ENCODE measurements at regions not wholly inside any gene's neighbourhood (a gene's known extent, or its start where the extent isn't known, plus 50 kb on each side); places are given as distances from the start of the nearest gene placed in this dataset.

DNA sequence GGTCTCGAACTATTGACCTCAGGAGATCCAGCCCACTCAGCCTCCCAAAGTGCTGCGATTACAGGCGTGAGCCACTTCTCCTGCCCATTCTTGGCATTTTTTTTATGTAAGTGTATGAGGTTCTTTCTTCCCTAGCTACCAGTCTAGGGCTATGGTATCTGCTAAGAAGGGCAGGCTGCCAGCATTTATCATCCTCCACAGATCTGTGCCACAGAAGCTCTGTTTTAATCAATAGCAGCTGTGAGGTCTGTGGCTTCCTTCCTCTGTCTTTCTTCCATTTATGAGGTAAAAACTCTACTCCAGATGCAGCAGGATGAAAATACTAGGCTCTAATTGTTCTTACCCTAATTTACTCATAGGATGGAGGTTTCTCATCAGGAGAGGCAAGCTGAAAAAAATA lies 1382.4 kb upstream of the ADGRB3 start:
- H3K9me3 ChIP-seq (ENCODE audit: control insufficient read depth in 3 of 3, low read length in 3 of 3) = peaks cover 0 to 3% (median 2%) of the 10 kb centered on the region in 3 donors
- no peak overlapping the region for H3K27ac ChIP-seq (ENCODE audit: low read depth, low read length)
- no peaks in the 10 kb centered on the region for H3K4me1 ChIP-seq (ENCODE audit: control insufficient read depth in 3 of 3, insufficient read depth in 3 of 3, low read length in 3 of 3)
- no peaks in the 10 kb centered on the region for H3K36me3 ChIP-seq (ENCODE audit: control insufficient read depth in 3 of 3, insufficient read depth in 3 of 3, low read length in 3 of 3)
- H3K4me3 ChIP-seq (ENCODE audit: low read length in 3 of 3) = no peak overlapping the region
- H3K9ac ChIP-seq (ENCODE audit: low read depth in 1 of 3, low read length in 3 of 3) = no peak overlapping the region
- no peaks in the 10 kb centered on the region for H3K27me3 ChIP-seq (ENCODE audit: control insufficient read depth in 3 of 3, insufficient read depth in 3 of 3, low read length in 3 of 3)

DNA sequence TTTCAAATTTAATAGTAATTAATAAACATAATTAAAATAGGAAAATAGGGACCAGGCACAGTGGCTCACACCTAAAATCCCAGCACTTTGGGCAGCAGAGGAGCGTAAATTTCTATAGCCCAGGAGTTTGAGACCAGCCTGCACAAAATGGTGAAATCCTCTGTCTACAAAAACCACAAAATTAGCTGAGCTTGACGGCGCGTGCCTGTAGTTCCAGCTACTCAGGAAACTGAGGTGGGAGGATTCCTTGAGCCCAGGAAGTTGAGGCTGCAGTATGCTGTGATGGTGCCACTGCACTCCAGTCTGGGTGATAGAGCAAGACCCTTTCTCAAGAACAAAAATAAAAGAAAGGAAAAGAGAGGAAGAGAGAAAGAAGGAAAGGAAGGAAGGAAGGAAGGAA lies 1387.0 kb upstream of the ADGRB3 start:
- Histone ChIP-seq H3K27me3 (ENCODE audit: control insufficient read depth in 3 of 3, insufficient read depth in 3 of 3, low read length in 3 of 3) (no peaks in the 10 kb centered on the region), H3K27ac (ENCODE audit: low read depth, low read length) (no peak overlapping the region), H3K36me3 (ENCODE audit: control insufficient read depth in 3 of 3, insufficient read depth in 3 of 3, low read length in 3 of 3) (no peaks in the 10 kb centered on the region), H3K4me1 (ENCODE audit: control insufficient read depth in 3 of 3, insufficient read depth in 3 of 3, low read length in 3 of 3) (no peaks in the 10 kb centered on the region), H3K4me3 (ENCODE audit: low read length in 3 of 3) (no peak overlapping the region), H3K9me3 (ENCODE audit: control insufficient read depth in 3 of 3, low read length in 3 of 3) (no peaks in the 10 kb centered on the region), H3K9ac (ENCODE audit: low read depth in 1 of 3, low read length in 3 of 3) (no peak overlapping the region)

DNA sequence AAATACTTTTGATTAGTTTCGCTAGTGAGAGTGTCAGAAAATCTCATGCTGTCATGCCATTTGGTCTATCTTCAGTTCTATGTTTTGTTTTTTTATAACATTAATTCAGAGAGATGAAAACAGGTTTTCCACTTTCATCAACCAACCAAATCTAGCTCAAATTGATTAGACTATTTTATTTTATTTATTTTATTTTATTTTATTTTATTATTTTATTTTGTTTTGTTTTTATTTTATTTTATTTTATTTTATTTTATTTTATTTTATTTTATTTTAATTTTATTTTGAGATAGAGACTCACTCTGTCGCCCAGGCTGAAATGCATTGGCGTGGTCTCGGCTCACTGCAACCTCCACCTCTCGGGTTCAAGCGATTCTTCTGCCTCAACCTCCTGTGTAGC lies 1391.0 kb upstream of the ADGRB3 start:
- H3K4me3 ChIP-seq (ENCODE audit: low read length in 3 of 3) = no peak overlapping the region
- no peak overlapping the region for H3K9ac ChIP-seq (ENCODE audit: low read depth in 1 of 3, low read length in 3 of 3)
- H3K9me3 ChIP-seq (ENCODE audit: control insufficient read depth in 3 of 3, low read length in 3 of 3) = no peaks in the 10 kb centered on the region
- H3K27ac ChIP-seq (ENCODE audit: low read depth, low read length) = no peak overlapping the region
- no peaks in the 10 kb centered on the region for H3K4me1 ChIP-seq (ENCODE audit: control insufficient read depth in 3 of 3, insufficient read depth in 3 of 3, low read length in 3 of 3)
- no peaks in the 10 kb centered on the region for H3K36me3 ChIP-seq (ENCODE audit: control insufficient read depth in 3 of 3, insufficient read depth in 3 of 3, low read length in 3 of 3)
- no peaks in the 10 kb centered on the region for H3K27me3 ChIP-seq (ENCODE audit: control insufficient read depth in 3 of 3, insufficient read depth in 3 of 3, low read length in 3 of 3)

DNA sequence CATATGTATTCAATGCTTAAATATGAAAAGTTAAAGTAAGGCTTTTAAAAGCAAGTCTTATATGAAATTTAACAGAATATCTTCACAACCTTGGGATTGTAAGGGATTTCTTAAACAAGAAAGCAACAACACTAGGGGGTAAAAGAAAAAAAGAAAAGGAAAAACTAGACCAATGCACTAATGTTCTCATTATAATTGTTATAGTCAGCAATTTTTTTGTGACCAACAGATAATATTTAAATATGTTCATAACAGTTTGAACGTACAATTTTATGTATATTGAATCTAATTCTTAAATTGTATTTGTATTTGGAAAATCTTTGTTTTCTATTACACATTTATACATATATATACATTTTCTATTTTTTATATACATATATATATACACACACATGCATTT lies 1397.8 kb upstream of the ADGRB3 start:
- Histone ChIP-seq H3K27me3 (ENCODE audit: control insufficient read depth in 3 of 3, insufficient read depth in 3 of 3, low read length in 3 of 3) (no peaks in the 10 kb centered on the region), H3K4me1 (ENCODE audit: control insufficient read depth in 3 of 3, insufficient read depth in 3 of 3, low read length in 3 of 3) (no peaks in the 10 kb centered on the region), H3K4me3 (ENCODE audit: low read length in 3 of 3) (no peak overlapping the region), H3K36me3 (ENCODE audit: control insufficient read depth in 3 of 3, insufficient read depth in 3 of 3, low read length in 3 of 3) (no peaks in the 10 kb centered on the region), H3K27ac (ENCODE audit: low read depth, low read length) (no peak overlapping the region), H3K9me3 (ENCODE audit: control insufficient read depth in 3 of 3, low read length in 3 of 3) (no peaks in the 10 kb centered on the region), H3K9ac (ENCODE audit: low read depth in 1 of 3, low read length in 3 of 3) (no peak overlapping the region)

DNA sequence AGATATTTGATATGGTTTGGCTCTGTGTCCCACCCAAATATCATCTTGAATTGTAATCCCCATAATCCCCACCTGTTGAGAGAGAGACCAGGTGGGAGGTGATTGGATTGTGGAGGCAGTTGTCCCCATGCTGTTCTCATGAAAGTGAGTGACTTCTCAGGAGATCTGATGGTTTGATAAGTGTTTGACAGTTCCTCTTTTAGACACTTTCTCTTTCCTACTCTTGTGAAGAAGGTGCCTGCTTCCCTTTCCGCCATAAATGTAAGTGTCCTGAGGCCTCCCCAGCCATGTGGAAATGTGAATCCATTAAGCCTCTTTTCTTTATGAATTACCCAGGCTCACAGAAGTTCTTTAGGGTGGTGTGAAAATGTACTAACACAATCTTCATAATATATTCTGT lies 1404.0 kb upstream of the ADGRB3 start:
- Histone ChIP-seq H3K9ac (ENCODE audit: low read depth in 1 of 3, low read length in 3 of 3) (no peak overlapping the region), H3K4me1 (ENCODE audit: control insufficient read depth in 3 of 3, insufficient read depth in 3 of 3, low read length in 3 of 3) (no peaks in the 10 kb centered on the region), H3K27me3 (ENCODE audit: control insufficient read depth in 3 of 3, insufficient read depth in 3 of 3, low read length in 3 of 3) (no peaks in the 10 kb centered on the region), H3K36me3 (ENCODE audit: control insufficient read depth in 3 of 3, insufficient read depth in 3 of 3, low read length in 3 of 3) (no peaks in the 10 kb centered on the region), H3K27ac (ENCODE audit: low read depth, low read length) (no peak overlapping the region), H3K4me3 (ENCODE audit: low read length in 3 of 3) (no peak overlapping the region), H3K9me3 (ENCODE audit: control insufficient read depth in 3 of 3, low read length in 3 of 3) (no peaks in the 10 kb centered on the region)

DNA sequence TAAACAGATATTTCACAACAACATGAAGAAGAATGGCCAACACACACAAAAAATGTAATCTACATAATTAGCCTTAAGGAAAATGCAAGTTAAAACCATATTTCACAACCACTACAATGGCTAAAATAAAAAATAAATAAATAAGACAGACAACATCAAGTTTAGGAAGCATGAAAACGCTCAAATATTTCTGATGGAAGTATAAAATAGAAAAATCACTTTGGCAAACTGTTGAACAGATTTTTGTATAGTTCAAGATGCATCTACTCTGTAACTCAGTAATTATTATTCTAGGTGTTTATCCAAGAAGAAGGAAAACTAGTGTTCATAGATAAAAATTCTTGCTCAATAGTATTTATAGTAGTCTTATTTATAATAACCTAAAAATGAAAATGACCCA lies 1410.1 kb upstream of the ADGRB3 start:
- H3K9me3 ChIP-seq (ENCODE audit: control insufficient read depth in 3 of 3, low read length in 3 of 3) = no peaks in the 10 kb centered on the region
- no peaks in the 10 kb centered on the region for H3K27me3 ChIP-seq (ENCODE audit: control insufficient read depth in 3 of 3, insufficient read depth in 3 of 3, low read length in 3 of 3)
- H3K36me3 ChIP-seq (ENCODE audit: control insufficient read depth in 3 of 3, insufficient read depth in 3 of 3, low read length in 3 of 3) = no peaks in the 10 kb centered on the region
- H3K4me1 ChIP-seq (ENCODE audit: control insufficient read depth in 3 of 3, insufficient read depth in 3 of 3, low read length in 3 of 3) = no peaks in the 10 kb centered on the region
- no peak overlapping the region for H3K27ac ChIP-seq (ENCODE audit: low read depth, low read length)
- no peak overlapping the region for H3K4me3 ChIP-seq (ENCODE audit: low read length in 3 of 3)
- no peak overlapping the region for H3K9ac ChIP-seq (ENCODE audit: low read depth in 1 of 3, low read length in 3 of 3)

DNA sequence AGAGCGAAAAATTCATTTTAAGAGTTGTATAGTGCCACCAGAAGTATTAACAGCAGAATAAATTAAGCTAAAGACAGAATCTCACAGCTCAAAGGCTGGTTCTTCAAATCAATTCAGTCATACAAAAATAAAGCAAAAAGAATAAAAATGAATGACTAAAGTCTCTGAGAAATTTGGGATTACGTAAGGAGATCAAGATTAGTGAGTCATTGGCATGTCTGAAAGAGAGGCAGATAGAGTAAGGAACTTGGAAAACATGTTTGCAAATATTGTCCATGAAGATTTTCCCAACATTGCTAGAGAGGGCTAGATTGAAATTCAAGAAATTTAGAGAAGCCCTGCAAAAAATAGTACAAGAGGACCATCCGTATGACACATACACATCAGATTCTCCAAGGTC lies 1413.9 kb upstream of the ADGRB3 start:
- H3K27me3 ChIP-seq (ENCODE audit: control insufficient read depth in 3 of 3, insufficient read depth in 3 of 3, low read length in 3 of 3) = no peaks in the 10 kb centered on the region
- no peaks in the 10 kb centered on the region for H3K4me1 ChIP-seq (ENCODE audit: control insufficient read depth in 3 of 3, insufficient read depth in 3 of 3, low read length in 3 of 3)
- no peak overlapping the region for H3K9ac ChIP-seq (ENCODE audit: low read depth in 1 of 3, low read length in 3 of 3)
- H3K9me3 ChIP-seq (ENCODE audit: control insufficient read depth in 3 of 3, low read length in 3 of 3) = no peaks in the 10 kb centered on the region
- H3K4me3 ChIP-seq (ENCODE audit: low read length in 3 of 3) = no peak overlapping the region
- no peak overlapping the region for H3K27ac ChIP-seq (ENCODE audit: low read depth, low read length)
- no peaks in the 10 kb centered on the region for H3K36me3 ChIP-seq (ENCODE audit: control insufficient read depth in 3 of 3, insufficient read depth in 3 of 3, low read length in 3 of 3)

DNA sequence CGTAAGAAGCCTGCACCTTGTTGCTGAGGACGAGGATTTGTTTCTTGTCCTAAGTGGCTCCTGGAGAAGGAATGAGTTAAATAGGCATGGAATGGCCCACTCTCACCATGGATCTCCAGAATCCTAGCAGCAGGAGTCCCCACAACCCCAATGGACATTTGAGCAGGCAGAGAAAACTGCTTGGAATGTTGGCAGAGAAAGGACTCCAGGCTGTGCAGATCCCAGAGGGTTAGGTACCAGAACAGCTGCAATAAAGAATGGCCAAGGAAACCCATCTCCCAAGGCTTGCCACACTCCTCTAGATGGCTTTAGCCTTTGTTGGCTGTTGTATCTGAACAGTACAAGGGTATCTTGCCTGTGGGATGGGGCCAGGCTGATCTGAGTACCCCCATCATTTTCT lies 1415.7 kb upstream of the ADGRB3 start:
- Histone ChIP-seq H3K4me3 (ENCODE audit: low read length in 3 of 3) (no peak overlapping the region), H3K9me3 (ENCODE audit: control insufficient read depth in 3 of 3, low read length in 3 of 3) (no peaks in the 10 kb centered on the region)

DNA sequence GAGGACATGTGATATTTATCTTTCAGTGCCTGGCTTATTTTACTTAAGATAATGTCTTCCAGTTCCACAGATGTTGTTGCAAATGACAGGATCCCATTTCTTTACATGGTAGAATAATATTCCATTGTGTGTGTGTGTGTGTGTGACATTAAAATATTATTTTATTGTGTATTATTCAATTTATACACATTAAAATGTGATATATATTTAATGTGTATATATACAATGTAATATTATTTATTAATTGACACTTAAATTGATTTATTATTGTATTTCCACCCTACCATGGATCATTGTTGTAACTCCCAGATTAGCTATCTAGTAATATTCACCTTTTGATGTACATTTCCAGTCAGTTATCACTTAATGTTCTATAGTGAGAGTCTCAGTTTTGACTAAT lies 1422.5 kb upstream of the ADGRB3 start:
- no peak overlapping the region for H3K9ac ChIP-seq (ENCODE audit: low read depth in 1 of 3, low read length in 3 of 3)
- H3K4me3 ChIP-seq (ENCODE audit: low read length in 3 of 3) = no peak overlapping the region
- no peaks in the 10 kb centered on the region for H3K36me3 ChIP-seq (ENCODE audit: control insufficient read depth in 3 of 3, insufficient read depth in 3 of 3, low read length in 3 of 3)
- H3K27ac ChIP-seq (ENCODE audit: low read depth, low read length) = no peak overlapping the region
- H3K9me3 ChIP-seq (ENCODE audit: control insufficient read depth in 3 of 3, low read length in 3 of 3) = no peaks in the 10 kb centered on the region
- H3K4me1 ChIP-seq (ENCODE audit: control insufficient read depth in 3 of 3, insufficient read depth in 3 of 3, low read length in 3 of 3) = no peaks in the 10 kb centered on the region
- H3K27me3 ChIP-seq (ENCODE audit: control insufficient read depth in 3 of 3, insufficient read depth in 3 of 3, low read length in 3 of 3) = no peaks in the 10 kb centered on the region

More for the DNA sequence above, 1415.7 kb upstream of the ADGRB3 start:
- Histone ChIP-seq H3K27me3 (ENCODE audit: control insufficient read depth in 3 of 3, insufficient read depth in 3 of 3, low read length in 3 of 3) (no peaks in the 10 kb centered on the region), H3K4me1 (ENCODE audit: control insufficient read depth in 3 of 3, insufficient read depth in 3 of 3, low read length in 3 of 3) (no peaks in the 10 kb centered on the region), H3K36me3 (ENCODE audit: control insufficient read depth in 3 of 3, insufficient read depth in 3 of 3, low read length in 3 of 3) (no peaks in the 10 kb centered on the region), H3K27ac (ENCODE audit: low read depth, low read length) (no peak overlapping the region), H3K9ac (ENCODE audit: low read depth in 1 of 3, low read length in 3 of 3) (no peak overlapping the region)

DNA sequence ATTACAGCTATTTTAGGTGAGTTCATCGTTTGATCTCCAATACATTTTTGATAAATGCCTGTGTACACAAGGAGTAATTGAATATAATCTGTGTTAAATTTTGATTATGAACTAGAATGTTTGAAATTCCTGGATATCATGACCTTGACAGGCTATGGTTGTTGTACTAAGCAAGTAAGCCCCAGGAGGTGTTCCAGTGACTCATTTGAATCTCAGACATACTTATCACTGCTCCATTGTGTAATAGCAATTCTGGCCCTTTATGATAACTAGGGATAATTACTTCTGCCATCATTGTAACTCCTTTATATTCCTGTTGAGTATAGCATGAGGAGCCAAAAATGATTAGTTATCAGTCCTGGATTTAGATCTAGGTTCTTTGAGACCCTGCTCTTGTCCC lies 1424.6 kb upstream of the ADGRB3 start:
- Histone ChIP-seq H3K36me3 (ENCODE audit: control insufficient read depth in 3 of 3, insufficient read depth in 3 of 3, low read length in 3 of 3) (no peaks in the 10 kb centered on the region), H3K27me3 (ENCODE audit: control insufficient read depth in 3 of 3, insufficient read depth in 3 of 3, low read length in 3 of 3) (no peaks in the 10 kb centered on the region), H3K9me3 (ENCODE audit: control insufficient read depth in 3 of 3, low read length in 3 of 3) (no peaks in the 10 kb centered on the region), H3K27ac (ENCODE audit: low read depth, low read length) (no peak overlapping the region), H3K4me3 (ENCODE audit: low read length in 3 of 3) (no peak overlapping the region), H3K9ac (ENCODE audit: low read depth in 1 of 3, low read length in 3 of 3) (no peak overlapping the region), H3K4me1 (ENCODE audit: control insufficient read depth in 3 of 3, insufficient read depth in 3 of 3, low read length in 3 of 3) (no peaks in the 10 kb centered on the region)

DNA sequence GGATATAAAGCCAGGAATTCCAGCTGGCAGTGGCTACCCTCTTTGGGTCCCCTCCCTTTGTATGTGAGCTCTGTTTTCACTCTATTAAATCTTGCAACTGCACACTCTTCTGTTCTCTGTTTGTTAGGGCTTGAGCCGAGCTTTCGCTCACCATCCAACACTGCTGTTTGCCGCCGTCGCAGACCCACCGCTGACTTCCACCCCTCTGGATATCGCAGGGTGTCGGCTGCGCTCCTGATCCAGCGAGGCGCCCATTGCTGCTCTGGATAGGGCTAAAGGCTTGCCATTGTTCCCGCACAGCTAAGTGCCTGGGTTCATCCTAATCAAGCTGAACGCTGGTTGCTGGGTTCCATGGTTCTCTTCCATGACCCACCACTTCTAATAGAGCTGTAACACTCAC lies 1433.5 kb upstream of the ADGRB3 start:
- Histone ChIP-seq H3K9me3 (ENCODE audit: control insufficient read depth in 3 of 3, low read length in 3 of 3) (no peaks in the 10 kb centered on the region), H3K4me1 (ENCODE audit: control insufficient read depth in 3 of 3, insufficient read depth in 3 of 3, low read length in 3 of 3) (no peaks in the 10 kb centered on the region), H3K9ac (ENCODE audit: low read depth in 1 of 3, low read length in 3 of 3) (no peak overlapping the region), H3K4me3 (ENCODE audit: low read length in 3 of 3) (no peak overlapping the region), H3K27ac (ENCODE audit: low read depth, low read length) (no peak overlapping the region), H3K36me3 (ENCODE audit: control insufficient read depth in 3 of 3, insufficient read depth in 3 of 3, low read length in 3 of 3) (no peaks in the 10 kb centered on the region), H3K27me3 (ENCODE audit: control insufficient read depth in 3 of 3, insufficient read depth in 3 of 3, low read length in 3 of 3) (no peaks in the 10 kb centered on the region)
